Osteocyte (in vitro differentiated cells): ENCODE measurements at regions not wholly inside any gene's neighbourhood (a gene's known extent, or its start where the extent isn't known, plus 50 kb on each side); places are given as distances from the start of the nearest gene placed in this dataset.

ENCODE experiments used
- DNase-seq: peaks from one replicate; pipeline ENCODE4 v3.0.0; 2021; ENCODE audit warnings: mixed read lengths; ENCODE audit not compliant: unreplicated experiment; ENCODE audit errors: extremely low spot score
- H3K27ac Mint-ChIP-seq: one replicate; pipeline ENCODE4 v1.8.0; 2021; ENCODE audit warnings: mild to moderate bottlenecking, mixed read lengths; ENCODE audit not compliant: unreplicated experiment
- H3K27me3 Mint-ChIP-seq: one replicate; pipeline ENCODE4 v1.8.0; 2021; ENCODE audit warnings: mixed read lengths; ENCODE audit not compliant: unreplicated experiment
- H3K36me3 Mint-ChIP-seq: one replicate; pipeline ENCODE4 v1.8.0; 2021; ENCODE audit warnings: mixed read lengths; ENCODE audit not compliant: unreplicated experiment
- H3K4me1 Mint-ChIP-seq: one replicate; pipeline ENCODE4 v1.8.0; 2021; ENCODE audit warnings: mixed read lengths; ENCODE audit not compliant: unreplicated experiment
- H3K4me3 Mint-ChIP-seq: one replicate; pipeline ENCODE4 v1.8.0; 2021; ENCODE audit warnings: mild to moderate bottlenecking, moderate library complexity, mixed read lengths; ENCODE audit not compliant: unreplicated experiment
- H3K9me3 Mint-ChIP-seq: one replicate; pipeline ENCODE4 v1.8.0; 2021; ENCODE audit warnings: mixed read lengths; ENCODE audit not compliant: unreplicated experiment
- TF ChIP-seq, protein P1 (sequence below): fragments of 200-600 bp; sonication (generic); IDR thresholded peaks from 2 replicates; pipeline ENCODE4 v1.5.0; 2021; ENCODE audit warnings: antibody characterized with exemption, mild to moderate bottlenecking, moderate library complexity

DNA sequence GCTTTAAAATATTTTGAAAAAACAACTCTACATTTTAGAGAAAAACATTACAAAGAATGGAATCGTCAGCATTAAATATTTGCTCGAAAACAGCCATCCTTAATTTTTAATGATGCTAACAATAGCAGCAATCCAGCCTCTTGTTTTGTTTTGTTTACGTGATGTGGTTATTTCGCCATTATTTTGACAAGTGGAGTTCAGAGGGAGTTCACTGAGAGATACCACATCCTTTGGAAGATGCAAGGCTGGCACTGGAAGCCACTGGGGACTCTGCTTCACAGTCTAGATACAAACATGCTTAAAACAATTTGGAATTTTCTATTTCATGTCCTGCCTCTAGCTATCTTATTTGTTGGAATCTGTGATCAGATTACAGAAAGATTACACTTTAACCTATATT lies 556.3 kb downstream of the PCDH17 start:
- H3K4me1 Mint-ChIP-seq, result no peaks in the 10 kb centered on the region
- H3K27me3 Mint-ChIP-seq, result peaks cover 3% of the 10 kb centered on the region
- no peaks in the 10 kb centered on the region for H3K36me3 Mint-ChIP-seq
- H3K9me3 Mint-ChIP-seq, result peaks cover 16% of the 10 kb centered on the region
- TF ChIP-seq, protein P1, sequence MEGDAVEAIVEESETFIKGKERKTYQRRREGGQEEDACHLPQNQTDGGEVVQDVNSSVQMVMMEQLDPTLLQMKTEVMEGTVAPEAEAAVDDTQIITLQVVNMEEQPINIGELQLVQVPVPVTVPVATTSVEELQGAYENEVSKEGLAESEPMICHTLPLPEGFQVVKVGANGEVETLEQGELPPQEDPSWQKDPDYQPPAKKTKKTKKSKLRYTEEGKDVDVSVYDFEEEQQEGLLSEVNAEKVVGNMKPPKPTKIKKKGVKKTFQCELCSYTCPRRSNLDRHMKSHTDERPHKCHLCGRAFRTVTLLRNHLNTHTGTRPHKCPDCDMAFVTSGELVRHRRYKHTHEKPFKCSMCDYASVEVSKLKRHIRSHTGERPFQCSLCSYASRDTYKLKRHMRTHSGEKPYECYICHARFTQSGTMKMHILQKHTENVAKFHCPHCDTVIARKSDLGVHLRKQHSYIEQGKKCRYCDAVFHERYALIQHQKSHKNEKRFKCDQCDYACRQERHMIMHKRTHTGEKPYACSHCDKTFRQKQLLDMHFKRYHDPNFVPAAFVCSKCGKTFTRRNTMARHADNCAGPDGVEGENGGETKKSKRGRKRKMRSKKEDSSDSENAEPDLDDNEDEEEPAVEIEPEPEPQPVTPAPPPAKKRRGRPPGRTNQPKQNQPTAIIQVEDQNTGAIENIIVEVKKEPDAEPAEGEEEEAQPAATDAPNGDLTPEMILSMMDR, result no peak
- no peak overlapping the region for H3K4me3 Mint-ChIP-seq
- H3K27ac Mint-ChIP-seq, result no peak overlapping the region
- no peak for DNase-seq

DNA sequence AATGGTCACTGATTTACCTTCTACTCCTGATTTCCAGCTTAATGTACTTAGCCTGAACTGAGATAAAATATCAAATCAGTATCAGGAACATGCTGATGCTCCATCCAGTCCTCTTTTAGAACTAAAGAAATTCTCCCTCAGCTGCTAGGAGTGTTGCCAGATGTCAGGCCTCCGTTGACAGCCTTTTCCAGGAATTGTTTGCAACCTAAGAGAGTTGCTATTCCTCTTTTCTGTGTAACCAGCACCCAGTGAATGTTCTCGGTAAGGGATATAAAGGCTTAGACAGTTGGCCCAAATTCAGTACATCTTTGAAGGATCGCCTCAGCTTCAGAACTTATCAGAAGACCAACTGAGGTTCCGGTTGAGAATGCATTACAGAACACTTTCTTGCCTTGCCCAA lies 559.0 kb downstream of the PCDH17 start:
- TF ChIP-seq, protein P1, result no peak
- Mint-ChIP-seq H3K36me3 (no peaks in the 10 kb centered on the region), H3K9me3 (peaks cover 4% of the 10 kb centered on the region), H3K4me1 (no peaks in the 10 kb centered on the region), H3K27me3 (peaks cover 5% of the 10 kb centered on the region), H3K27ac (no peak overlapping the region), H3K4me3 (no peak overlapping the region)
- DNase-seq, result no peak

DNA sequence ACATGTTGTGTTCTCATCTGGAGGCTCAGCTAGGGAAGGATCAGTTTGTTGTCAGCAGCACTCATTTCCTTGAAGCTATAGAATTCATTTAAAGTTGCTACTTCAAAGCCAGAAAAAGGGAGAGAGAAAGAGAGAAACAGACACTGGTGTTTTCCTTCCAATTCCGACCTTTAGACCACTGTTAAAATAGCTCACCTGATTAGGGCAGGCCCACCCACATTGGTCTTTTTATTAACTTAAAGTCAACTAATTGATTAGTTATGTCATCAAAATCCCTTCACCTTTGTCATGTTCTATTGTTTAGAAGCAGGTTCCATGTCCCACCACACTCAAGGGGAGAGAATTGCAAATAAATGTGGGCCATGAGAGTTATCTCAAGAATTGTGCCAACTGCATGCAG lies 560.2 kb downstream of the PCDH17 start:
- H3K4me3 Mint-ChIP-seq, result no peak overlapping the region
- H3K9me3 Mint-ChIP-seq, result no peaks in the 10 kb centered on the region
- H3K36me3 Mint-ChIP-seq, result no peaks in the 10 kb centered on the region
- TF ChIP-seq, protein P1, result no peak
- no peak for DNase-seq
- peaks cover 5% of the 10 kb centered on the region for H3K27me3 Mint-ChIP-seq
- no peak overlapping the region for H3K27ac Mint-ChIP-seq
- H3K4me1 Mint-ChIP-seq, result no peaks in the 10 kb centered on the region

DNA sequence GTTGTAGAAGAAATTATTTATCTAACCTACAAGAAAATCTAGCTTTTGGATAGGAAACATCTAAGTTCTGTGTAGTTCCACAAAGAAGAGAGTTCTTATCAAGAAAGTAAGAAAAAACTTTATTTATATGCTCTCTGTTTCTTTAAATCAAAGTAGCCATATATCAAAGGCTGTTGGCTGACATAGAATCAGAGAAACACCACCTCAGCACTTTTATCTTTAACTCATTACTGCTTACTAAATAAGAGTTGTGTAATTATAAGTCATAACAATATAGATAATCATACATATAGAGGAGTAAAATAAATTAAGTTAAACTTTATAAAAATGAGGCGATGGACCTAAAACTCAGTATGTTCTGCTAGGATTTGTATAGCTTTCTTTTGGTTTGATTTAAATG lies 570.6 kb downstream of the PCDH17 start:
- Mint-ChIP-seq H3K4me3 (no peak overlapping the region), H3K27ac (no peak overlapping the region), H3K36me3 (no peaks in the 10 kb centered on the region), H3K27me3 (no peaks in the 10 kb centered on the region), H3K4me1 (no peaks in the 10 kb centered on the region), H3K9me3 (no peaks in the 10 kb centered on the region)
- TF ChIP-seq, protein P1, result no peak
- no peak for DNase-seq

DNA sequence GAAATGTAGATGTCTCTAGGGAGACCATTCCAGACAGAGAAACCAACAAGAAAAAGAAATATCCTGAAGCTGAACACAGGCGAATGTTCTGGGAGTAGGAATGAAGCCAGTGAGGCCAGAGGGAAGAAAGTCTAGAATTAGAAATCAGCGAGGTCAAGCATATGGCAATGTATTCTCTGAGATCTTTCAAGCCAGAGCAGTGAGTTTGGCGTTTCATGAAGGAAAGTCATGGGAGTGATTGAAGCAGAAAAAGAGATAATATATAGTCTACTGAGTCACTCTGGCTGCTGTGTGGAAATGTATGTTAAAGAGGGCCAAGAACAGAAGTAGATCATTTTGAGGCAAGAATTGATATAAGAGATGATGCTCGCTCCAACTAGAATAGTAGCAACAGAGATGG lies 576.0 kb downstream of the PCDH17 start:
- no peak overlapping the region for H3K4me3 Mint-ChIP-seq
- no peak overlapping the region for H3K27ac Mint-ChIP-seq
- TF ChIP-seq, protein P1, result no peak
- H3K27me3 Mint-ChIP-seq, result no peaks in the 10 kb centered on the region
- H3K36me3 Mint-ChIP-seq, result no peaks in the 10 kb centered on the region
- no peaks in the 10 kb centered on the region for H3K9me3 Mint-ChIP-seq
- no peak for DNase-seq
- H3K4me1 Mint-ChIP-seq, result peaks cover 3% of the 10 kb centered on the region
